ENCODE measurements at regions not wholly inside any gene's neighbourhood (a gene's known extent, or its start where the extent isn't known, plus 50 kb on each side); places are given as distances from the start of the nearest gene placed in this dataset.
A peak's percentile ranks its signal among the peaks of the same experiment; 100 is the strongest.

- H3K4me3 ChIP-seq (ENCODE audit: low read length): no peak overlapping the region
- H3K9me3 ChIP-seq (ENCODE audit: control insufficient read depth, insufficient read depth, low read length): no peaks in the 10 kb centered on the region
- no peak overlapping the region for H3K27ac ChIP-seq (ENCODE audit: low read depth, low read length)
- H3F3A ChIP-seq (ENCODE audit: control insufficient read depth, insufficient read depth): no peaks in the 10 kb centered on the region
- no peaks in the 10 kb centered on the region for H3K4me1 ChIP-seq (ENCODE audit: control insufficient read depth, low read length)
- H3K4me2 ChIP-seq (ENCODE audit: low read length): no peak overlapping the region
- H3K27me3 ChIP-seq (ENCODE audit: control insufficient read depth, low read length): no peaks in the 10 kb centered on the region
- no peaks in the 10 kb centered on the region for H3K79me2 ChIP-seq (ENCODE audit: control insufficient read depth, low read length)
- no peaks in the 10 kb centered on the region for H3K36me3 ChIP-seq (ENCODE audit: control insufficient read depth, low read length)
- H4K20me1 ChIP-seq (ENCODE audit: control insufficient read depth, insufficient read depth, low read depth, low read length): no peaks in the 10 kb centered on the region
- H3K9me2 ChIP-seq (replicated peaks; ENCODE audit: control insufficient read depth, low read length): no peaks in the 10 kb centered on the region
- TF ChIP-seq EZH2phosphoT487 (IDR thresholded peaks at IDR 0.05; ENCODE audit: borderline replicate concordance, low read length): no peak
- TF ChIP-seq CTCF (IDR thresholded peaks at IDR 0.05; ENCODE audit: low read depth, low read length, poor library complexity, severe bottlenecking): peak; percentile 90
These were observed 299.4 kb downstream of the SNX13 start for GRCh38 chr7:17640730-17641377.

- TF ChIP-seq CTCF (IDR thresholded peaks at IDR 0.05; ENCODE audit: low read depth, low read length, poor library complexity, severe bottlenecking): no peak
- TF ChIP-seq EZH2phosphoT487 (IDR thresholded peaks at IDR 0.05; ENCODE audit: borderline replicate concordance, low read length): no peak
- H3K4me3 ChIP-seq (ENCODE audit: low read length): no peak overlapping the region
- no peaks in the 10 kb centered on the region for H3F3A ChIP-seq (ENCODE audit: control insufficient read depth, insufficient read depth)
- H3K4me1 ChIP-seq (ENCODE audit: control insufficient read depth, low read length): no peaks in the 10 kb centered on the region
- H3K36me3 ChIP-seq (ENCODE audit: control insufficient read depth, low read length): no peaks in the 10 kb centered on the region
- H3K79me2 ChIP-seq (ENCODE audit: control insufficient read depth, low read length): no peaks in the 10 kb centered on the region
- H3K4me2 ChIP-seq (ENCODE audit: low read length): no peak overlapping the region
- H3K27ac ChIP-seq (ENCODE audit: low read depth, low read length): no peak overlapping the region
- H3K27me3 ChIP-seq (ENCODE audit: control insufficient read depth, low read length): 0 out of 2 replicates have a peak, but pooled peaks cover 3% of the 10 kb centered on the region
- no peaks in the 10 kb centered on the region for H3K9me3 ChIP-seq (ENCODE audit: control insufficient read depth, insufficient read depth, low read length)
- H3K9me2 ChIP-seq (replicated peaks; ENCODE audit: control insufficient read depth, low read length): no peaks in the 10 kb centered on the region
- H4K20me1 ChIP-seq (ENCODE audit: control insufficient read depth, insufficient read depth, low read depth, low read length): no peaks in the 10 kb centered on the region
These were observed 294.8 kb downstream of the SNX13 start for GRCh38 chr7:17645500-17645899.

GRCh38 chr7:17646253-17646956 is 293.9 kb downstream of the SNX13 start:
- Histone ChIP-seq H3K4me3 (ENCODE audit: low read length) (no peak overlapping the region), H3K79me2 (ENCODE audit: control insufficient read depth, low read length) (no peaks in the 10 kb centered on the region), H3K9me3 (ENCODE audit: control insufficient read depth, insufficient read depth, low read length) (no peaks in the 10 kb centered on the region), H3K9me2 (replicated peaks; ENCODE audit: control insufficient read depth, low read length) (no peaks in the 10 kb centered on the region), H3K27me3 (ENCODE audit: control insufficient read depth, low read length) (0 out of 2 replicates have a peak, but pooled peaks cover 3% of the 10 kb centered on the region), H4K20me1 (ENCODE audit: control insufficient read depth, insufficient read depth, low read depth, low read length) (no peaks in the 10 kb centered on the region), H3K36me3 (ENCODE audit: control insufficient read depth, low read length) (no peaks in the 10 kb centered on the region), H3K4me2 (ENCODE audit: low read length) (no peak overlapping the region), H3K27ac (ENCODE audit: low read depth, low read length) (no peak overlapping the region), H3K4me1 (ENCODE audit: control insufficient read depth, low read length) (no peaks in the 10 kb centered on the region), H3F3A (ENCODE audit: control insufficient read depth, insufficient read depth) (no peaks in the 10 kb centered on the region)
- TF ChIP-seq CTCF (IDR thresholded peaks at IDR 0.05; ENCODE audit: low read depth, low read length, poor library complexity, severe bottlenecking) (peak; percentile 26), EZH2phosphoT487 (IDR thresholded peaks at IDR 0.05; ENCODE audit: borderline replicate concordance, low read length) (no peak)

All from DOHH2 (cell line).